Activated naive CD8-positive, alpha-beta T cell treated with anti-CD3 and anti-CD28 coated beads for 36 hours (primary cell): ENCODE measurements at regions not wholly inside any gene's neighbourhood (a gene's known extent, or its start where the extent isn't known, plus 50 kb on each side); places are given as distances from the start of the nearest gene placed in this dataset.

ENCODE experiments used
- DNase-seq: peaks from one replicate; pipeline ENCODE4 v3.0.0; 2021
- H3K27ac Mint-ChIP-seq: one replicate; pipeline ENCODE4 v1.8.0; 2022; ENCODE audit warnings: mild to moderate bottlenecking, moderate library complexity, mixed read lengths
- H3K27me3 Mint-ChIP-seq: one replicate; pipeline ENCODE4 v1.8.0; 2022; ENCODE audit warnings: mild to moderate bottlenecking, mixed read lengths
- H3K36me3 Mint-ChIP-seq: one replicate; pipeline ENCODE4 v1.8.0; 2021; ENCODE audit warnings: mild to moderate bottlenecking, mixed read lengths
- H3K4me1 Mint-ChIP-seq: one replicate; pipeline ENCODE4 v1.8.0; 2021; ENCODE audit warnings: mixed read lengths
- H3K4me3 Mint-ChIP-seq: one replicate; pipeline ENCODE4 v1.8.0; 2022; ENCODE audit warnings: mild to moderate bottlenecking, moderate library complexity, mixed read lengths
- H3K9me3 Mint-ChIP-seq: one replicate; pipeline ENCODE4 v1.8.0; 2022; ENCODE audit warnings: mixed read lengths

DNA sequence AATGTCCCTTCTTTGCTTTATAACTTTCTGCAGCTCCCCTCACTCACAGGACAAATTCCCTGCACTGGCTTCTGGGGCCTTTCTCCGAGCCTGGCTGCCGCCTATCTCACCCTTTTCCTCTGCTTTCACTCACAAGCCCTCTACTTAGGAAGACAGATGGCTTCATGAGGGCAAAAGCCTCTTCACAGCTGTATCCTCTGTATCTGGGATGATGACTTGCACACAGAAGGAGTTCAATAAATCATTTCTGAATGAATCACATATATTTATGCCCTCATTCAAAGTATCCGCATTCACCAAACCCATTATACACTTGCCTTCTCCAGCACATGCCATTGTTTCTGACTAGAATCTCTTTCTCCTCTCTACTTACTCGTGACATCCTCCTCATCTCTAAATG is 159.0 kb upstream of the RIPOR2 start:
- H3K4me1 Mint-ChIP-seq: peaks cover 1% of the 10 kb centered on the region
- H3K27ac Mint-ChIP-seq: no peak overlapping the region
- no peak overlapping the region for H3K4me3 Mint-ChIP-seq
- H3K36me3 Mint-ChIP-seq: peaks cover 37% of the 10 kb centered on the region
- no peaks in the 10 kb centered on the region for H3K27me3 Mint-ChIP-seq
- no peaks in the 10 kb centered on the region for H3K9me3 Mint-ChIP-seq
- DNase-seq: no peak

DNA sequence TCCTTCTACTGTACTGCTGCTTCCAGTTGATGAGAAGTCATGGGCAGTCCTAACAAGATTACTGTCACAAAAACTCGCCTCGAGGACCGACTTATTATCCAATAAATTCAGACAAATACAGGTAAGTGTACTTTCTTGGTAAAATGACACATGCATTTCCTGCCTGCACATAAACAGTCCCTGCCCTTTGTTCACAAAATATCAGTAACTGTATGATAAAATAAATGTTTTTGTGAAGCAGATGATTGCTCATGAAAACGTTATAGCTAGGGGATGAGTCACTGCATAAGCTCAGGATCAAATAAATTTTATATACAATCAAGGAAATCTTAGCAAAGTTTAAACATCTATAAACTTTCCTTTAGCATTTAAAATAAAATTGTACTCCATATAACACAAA is 164.5 kb upstream of the RIPOR2 start:
- no peak for DNase-seq
- H3K27me3 Mint-ChIP-seq: no peaks in the 10 kb centered on the region
- no peak overlapping the region for H3K4me3 Mint-ChIP-seq
- peaks cover 33% of the 10 kb centered on the region for H3K36me3 Mint-ChIP-seq
- H3K4me1 Mint-ChIP-seq: no peaks in the 10 kb centered on the region
- H3K9me3 Mint-ChIP-seq: no peaks in the 10 kb centered on the region
- H3K27ac Mint-ChIP-seq: no peak overlapping the region

DNA sequence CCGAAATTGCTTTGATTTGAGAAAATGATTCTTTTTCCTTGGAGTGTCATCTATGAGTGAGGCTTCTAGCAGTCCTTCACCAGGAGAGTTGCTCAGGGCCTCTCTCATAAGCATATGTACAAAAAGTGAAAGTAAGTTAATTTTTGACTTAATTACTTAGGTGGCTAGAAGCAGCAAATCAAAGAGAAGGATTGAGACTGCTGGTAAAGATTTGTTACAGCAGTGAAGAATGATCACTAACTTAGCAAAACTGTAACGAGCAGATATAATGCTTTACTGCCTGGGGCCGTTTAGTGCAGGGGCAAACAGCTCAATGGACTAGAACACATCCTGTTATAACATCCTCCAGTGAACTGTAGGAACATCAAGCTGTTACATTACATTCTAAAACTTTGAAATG is 167.8 kb upstream of the RIPOR2 start:
- no peak overlapping the region for H3K27ac Mint-ChIP-seq
- H3K9me3 Mint-ChIP-seq: no peaks in the 10 kb centered on the region
- H3K36me3 Mint-ChIP-seq: peaks cover 50% of the 10 kb centered on the region
- H3K27me3 Mint-ChIP-seq: no peaks in the 10 kb centered on the region
- no peaks in the 10 kb centered on the region for H3K4me1 Mint-ChIP-seq
- DNase-seq: no peak
- no peak overlapping the region for H3K4me3 Mint-ChIP-seq

DNA sequence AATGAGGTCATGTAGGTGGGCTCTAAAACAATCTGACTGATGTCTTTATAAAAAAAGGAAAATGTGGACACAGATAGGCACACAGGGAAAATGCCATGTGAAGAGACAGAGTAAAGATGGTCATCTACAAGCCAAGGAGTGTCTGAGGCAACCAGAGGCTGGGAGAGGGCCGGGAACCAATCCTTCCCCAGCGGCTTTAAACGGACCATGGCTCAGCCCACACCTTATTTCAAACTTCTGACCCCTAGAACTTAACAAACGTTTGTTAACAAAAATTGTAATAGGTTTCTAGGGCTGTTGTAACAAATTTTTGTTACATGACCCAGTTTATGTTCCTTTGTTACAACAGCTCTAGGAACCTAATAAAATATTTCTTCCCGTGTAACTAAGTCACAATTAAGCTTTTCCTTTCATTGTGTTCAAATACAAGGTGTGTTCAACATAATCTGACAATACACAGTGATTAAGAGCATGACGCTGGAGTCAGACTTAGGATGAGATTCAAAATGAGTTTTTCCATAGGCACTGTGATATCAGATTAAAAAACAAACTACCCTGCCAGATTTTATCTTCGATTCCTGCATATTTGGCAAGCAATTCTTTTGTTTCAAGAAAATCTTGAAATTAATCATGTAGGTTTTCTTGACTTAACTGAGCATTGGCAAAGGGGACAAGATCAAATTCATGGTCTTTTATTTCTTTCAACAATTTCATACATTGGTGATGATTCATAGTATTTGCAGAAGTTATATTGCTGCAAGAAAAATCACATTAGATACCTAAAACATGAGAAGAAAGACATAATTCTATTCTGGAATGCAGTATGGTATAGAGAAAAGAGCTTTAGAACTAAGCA is 169.5 kb upstream of the RIPOR2 start:
- no peak for DNase-seq
- no peaks in the 10 kb centered on the region for H3K27me3 Mint-ChIP-seq
- no peaks in the 10 kb centered on the region for H3K4me1 Mint-ChIP-seq
- no peaks in the 10 kb centered on the region for H3K9me3 Mint-ChIP-seq
- H3K27ac Mint-ChIP-seq: no peak overlapping the region
- H3K36me3 Mint-ChIP-seq: peaks cover 55% of the 10 kb centered on the region
- no peak overlapping the region for H3K4me3 Mint-ChIP-seq

DNA sequence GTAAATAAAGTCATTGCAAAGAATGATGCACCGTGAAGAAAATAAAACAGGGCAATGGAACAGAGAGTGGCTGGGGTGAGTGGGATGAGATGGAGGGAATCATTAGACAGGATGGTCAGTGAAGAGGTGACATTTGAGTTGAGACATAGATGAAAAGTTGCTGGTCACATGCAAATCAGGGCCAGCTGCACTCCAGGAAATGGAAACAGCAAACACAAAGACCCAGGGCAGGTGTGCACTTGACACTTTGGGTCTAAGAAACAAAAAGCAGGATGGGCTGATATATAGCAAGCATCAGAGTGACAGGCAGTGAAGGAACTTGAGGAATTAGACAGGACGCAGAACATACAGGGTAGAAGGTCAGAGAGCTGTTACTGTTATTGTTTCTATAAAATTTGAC is 171.5 kb upstream of the RIPOR2 start:
- H3K27ac Mint-ChIP-seq: no peak overlapping the region

DNA sequence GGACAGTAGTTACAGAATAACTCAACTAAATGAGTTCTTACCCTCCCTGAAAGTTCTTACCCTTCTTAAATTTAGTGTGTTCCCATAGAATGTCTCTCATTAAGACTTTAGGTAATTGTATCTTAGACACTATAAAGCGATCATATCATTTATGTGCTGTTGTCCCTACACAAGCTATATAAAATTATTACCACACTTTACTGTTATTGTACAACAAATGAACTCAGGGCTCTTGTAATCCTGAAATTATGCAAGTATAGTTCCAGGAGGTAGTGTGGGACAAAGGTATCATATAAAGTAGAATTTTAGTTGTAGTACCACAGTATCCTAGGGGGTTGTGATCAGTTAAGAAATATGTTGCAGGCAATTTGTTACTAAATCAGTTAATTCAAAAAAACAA is 167.4 kb upstream of the CARMIL1 start:
- no peak for DNase-seq
- Mint-ChIP-seq H3K4me3 (no peak overlapping the region), H3K9me3 (no peaks in the 10 kb centered on the region), H3K36me3 (peaks cover 54% of the 10 kb centered on the region), H3K4me1 (no peaks in the 10 kb centered on the region), H3K27me3 (no peaks in the 10 kb centered on the region), H3K27ac (no peak overlapping the region)

More for the DNA sequence above, 171.5 kb upstream of the RIPOR2 start:
- Mint-ChIP-seq H3K4me1 (no peaks in the 10 kb centered on the region), H3K27me3 (no peaks in the 10 kb centered on the region), H3K9me3 (no peaks in the 10 kb centered on the region), H3K36me3 (peaks cover 56% of the 10 kb centered on the region), H3K4me3 (no peak overlapping the region)
- DNase-seq: no peak

DNA sequence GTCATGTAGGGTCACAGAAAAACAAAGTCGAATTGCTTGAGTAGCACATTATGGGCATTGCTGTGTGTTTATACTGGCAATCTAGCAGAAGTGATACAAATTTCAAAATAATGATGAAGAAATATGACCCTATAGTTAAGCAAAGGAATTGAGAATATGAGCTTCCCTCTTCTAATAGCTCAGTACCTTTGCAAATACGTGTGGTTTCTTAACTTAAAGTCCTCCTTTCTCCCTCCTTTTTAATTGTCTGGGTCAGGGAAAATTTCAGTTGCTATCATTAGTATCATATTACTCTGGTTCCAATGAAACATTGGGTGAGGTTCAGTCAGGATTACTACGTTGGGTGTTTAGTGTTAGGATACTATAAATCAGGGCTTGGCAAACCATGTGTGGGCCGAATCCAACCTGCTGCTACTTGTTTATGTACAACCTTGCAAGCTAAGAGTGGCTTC is 166.8 kb upstream of the CARMIL1 start:
- no peak overlapping the region for H3K4me3 Mint-ChIP-seq
- H3K9me3 Mint-ChIP-seq: no peaks in the 10 kb centered on the region
- H3K36me3 Mint-ChIP-seq: peaks cover 48% of the 10 kb centered on the region
- H3K27me3 Mint-ChIP-seq: no peaks in the 10 kb centered on the region
- DNase-seq: no peak
- peaks cover 3% of the 10 kb centered on the region for H3K4me1 Mint-ChIP-seq
- H3K27ac Mint-ChIP-seq: no peak overlapping the region

DNA sequence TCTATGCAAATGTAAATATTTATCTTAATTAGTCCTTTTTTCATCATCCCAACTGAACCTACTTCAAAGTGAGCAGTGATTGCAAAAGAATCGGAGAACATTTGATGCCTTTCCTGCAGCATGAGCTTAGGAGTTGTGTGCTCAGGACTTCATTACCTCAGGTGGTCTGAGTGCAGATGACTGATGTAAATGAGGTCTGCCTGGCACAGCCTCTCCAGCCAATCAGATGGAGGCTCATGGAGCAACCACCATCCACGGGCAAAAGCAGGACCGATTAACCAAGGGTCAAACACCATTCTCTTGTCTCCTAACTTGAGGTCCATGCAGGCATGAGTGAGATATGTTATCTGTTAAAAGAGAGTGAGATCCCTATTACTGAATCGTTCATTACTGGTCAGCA is 165.7 kb upstream of the CARMIL1 start:
- no peak overlapping the region for H3K27ac Mint-ChIP-seq
- no peak for DNase-seq
- peaks cover 12% of the 10 kb centered on the region for H3K4me1 Mint-ChIP-seq
- H3K4me3 Mint-ChIP-seq: no peak overlapping the region
- H3K36me3 Mint-ChIP-seq: peaks cover 49% of the 10 kb centered on the region
- no peaks in the 10 kb centered on the region for H3K9me3 Mint-ChIP-seq
- H3K27me3 Mint-ChIP-seq: no peaks in the 10 kb centered on the region

DNA sequence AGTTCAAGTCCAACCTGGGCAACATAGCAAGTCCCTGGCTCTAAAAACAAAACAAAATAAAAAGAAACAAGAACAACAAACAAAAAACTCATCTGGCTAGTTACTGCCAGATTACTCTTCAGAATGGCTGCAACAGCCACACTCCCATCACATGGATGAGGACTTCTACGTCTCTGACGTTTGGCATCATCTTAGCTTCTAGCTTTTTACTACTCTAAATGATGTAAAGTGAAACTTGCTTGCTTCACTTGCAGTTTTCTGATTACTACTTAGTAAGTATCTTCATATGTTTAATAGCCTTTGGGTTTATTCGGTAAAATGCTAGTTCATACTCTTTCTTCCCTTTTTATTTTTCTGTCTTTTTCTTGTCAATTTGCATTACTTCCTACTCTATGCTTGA is 161.1 kb upstream of the CARMIL1 start:
- Mint-ChIP-seq H3K9me3 (peaks cover 4% of the 10 kb centered on the region), H3K36me3 (peaks cover 54% of the 10 kb centered on the region)

DNA sequence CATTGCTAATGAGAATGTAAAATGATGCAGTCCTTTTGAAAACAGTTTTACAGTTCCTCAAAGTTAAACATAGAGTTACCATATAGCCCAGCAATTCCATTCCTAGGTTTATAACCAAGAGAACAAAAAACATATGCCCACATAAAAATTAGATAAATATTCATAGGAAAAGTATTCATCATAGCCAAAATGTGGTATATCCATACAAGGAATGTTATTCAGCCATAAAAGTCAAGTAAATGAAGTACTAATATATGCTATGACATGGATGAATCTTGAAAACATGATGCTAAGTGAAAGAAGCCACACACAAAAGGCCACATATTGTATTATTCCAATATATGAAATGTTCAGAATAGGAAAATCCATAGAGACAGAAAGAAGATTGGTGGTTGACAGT is 158.0 kb upstream of the CARMIL1 start:
- Mint-ChIP-seq H3K4me1 (peaks cover 36% of the 10 kb centered on the region), H3K36me3 (peaks cover 67% of the 10 kb centered on the region), H3K4me3 (no peak overlapping the region), H3K9me3 (peaks cover 4% of the 10 kb centered on the region), H3K27ac (no peak overlapping the region), H3K27me3 (no peaks in the 10 kb centered on the region)
- DNase-seq: no peak

More for the DNA sequence above, 161.1 kb upstream of the CARMIL1 start:
- H3K4me1 Mint-ChIP-seq: peaks cover 24% of the 10 kb centered on the region
- no peak overlapping the region for H3K27ac Mint-ChIP-seq
- no peak for DNase-seq
- H3K27me3 Mint-ChIP-seq: no peaks in the 10 kb centered on the region
- H3K4me3 Mint-ChIP-seq: no peak overlapping the region

DNA sequence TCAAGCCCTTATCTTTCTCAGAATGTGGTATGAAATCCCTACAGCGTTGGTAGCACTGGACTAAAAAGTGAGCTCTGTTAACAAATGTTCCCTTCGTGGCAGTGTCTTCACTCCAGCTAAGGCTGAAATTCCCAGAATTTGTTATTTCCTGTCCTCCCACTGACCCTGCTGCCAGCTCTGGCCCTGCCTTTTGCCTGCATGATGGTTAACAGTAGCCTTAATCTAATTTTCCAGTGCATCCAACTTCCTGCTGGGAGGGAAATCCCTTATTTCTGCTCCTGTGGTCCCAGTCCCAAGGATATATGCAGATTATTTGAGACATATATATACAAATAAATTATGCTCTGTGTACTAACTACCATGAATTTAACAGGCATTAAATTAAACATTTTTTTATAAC is 157.2 kb upstream of the CARMIL1 start:
- peaks cover 4% of the 10 kb centered on the region for H3K9me3 Mint-ChIP-seq
- peaks cover 36% of the 10 kb centered on the region for H3K4me1 Mint-ChIP-seq
- DNase-seq: no peak
- no peak overlapping the region for H3K4me3 Mint-ChIP-seq
- no peak overlapping the region for H3K27ac Mint-ChIP-seq
- no peaks in the 10 kb centered on the region for H3K27me3 Mint-ChIP-seq
- peaks cover 68% of the 10 kb centered on the region for H3K36me3 Mint-ChIP-seq

DNA sequence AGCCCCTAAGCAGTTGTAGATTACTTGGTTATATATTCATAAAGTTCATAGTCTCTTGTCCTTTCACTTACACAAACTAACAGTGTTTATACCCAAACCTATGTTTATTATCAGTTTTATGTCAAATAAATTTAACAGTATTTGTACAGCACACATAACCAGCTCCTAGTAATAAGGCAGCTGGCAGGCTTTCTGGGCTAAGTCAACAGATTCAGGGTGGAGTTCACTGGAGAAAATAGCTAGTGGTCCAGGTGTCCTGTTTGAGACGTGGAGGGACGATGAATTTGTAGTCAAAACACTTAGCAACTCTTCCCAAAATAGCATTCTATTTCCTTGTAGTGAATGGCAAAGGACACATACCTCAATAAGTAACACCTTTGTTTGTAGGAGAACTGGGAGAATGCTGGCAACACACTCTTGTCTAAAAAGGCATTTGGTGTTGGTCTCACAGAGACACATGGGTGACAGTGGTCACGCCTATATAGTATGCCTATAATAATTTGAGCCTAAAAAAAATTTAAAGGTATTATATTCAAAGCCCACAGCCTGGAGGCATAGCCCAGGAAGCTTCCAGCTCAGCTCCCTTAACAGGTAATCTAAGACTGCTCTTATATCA is 156.4 kb upstream of the CARMIL1 start:
- Mint-ChIP-seq H3K27ac (no peak overlapping the region), H3K27me3 (no peaks in the 10 kb centered on the region), H3K4me1 (peaks cover 33% of the 10 kb centered on the region), H3K9me3 (peaks cover 6% of the 10 kb centered on the region), H3K36me3 (peaks cover 71% of the 10 kb centered on the region), H3K4me3 (no peak overlapping the region)
- no peak for DNase-seq

DNA sequence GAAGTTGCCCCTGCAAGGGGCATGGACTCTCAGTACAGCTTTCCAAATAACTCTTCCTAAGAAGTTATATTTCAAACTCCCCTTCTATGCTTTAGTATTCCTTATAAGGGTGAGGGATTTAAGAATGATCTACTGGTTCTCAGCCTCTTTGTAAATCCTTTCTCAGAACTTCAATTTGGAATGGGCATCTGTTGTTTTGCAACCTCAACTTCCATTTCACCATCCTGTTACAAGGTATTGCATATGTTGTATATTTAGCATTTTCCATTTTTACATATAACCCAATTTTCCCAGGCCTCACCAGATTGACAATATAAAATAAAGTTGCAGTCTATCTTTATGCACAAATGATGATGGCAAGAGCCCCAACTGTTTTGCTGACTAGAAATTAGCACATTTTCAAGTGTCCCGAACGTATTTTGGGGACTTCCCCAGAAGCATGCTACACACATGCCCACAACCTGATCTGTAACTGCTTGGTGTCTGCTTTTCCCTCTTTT is 154.9 kb upstream of the CARMIL1 start:
- Mint-ChIP-seq H3K4me3 (no peak overlapping the region), H3K27me3 (no peaks in the 10 kb centered on the region), H3K4me1 (peaks cover 29% of the 10 kb centered on the region), H3K27ac (no peak overlapping the region), H3K9me3 (peaks cover 8% of the 10 kb centered on the region), H3K36me3 (peaks cover 71% of the 10 kb centered on the region)
- DNase-seq: no peak

DNA sequence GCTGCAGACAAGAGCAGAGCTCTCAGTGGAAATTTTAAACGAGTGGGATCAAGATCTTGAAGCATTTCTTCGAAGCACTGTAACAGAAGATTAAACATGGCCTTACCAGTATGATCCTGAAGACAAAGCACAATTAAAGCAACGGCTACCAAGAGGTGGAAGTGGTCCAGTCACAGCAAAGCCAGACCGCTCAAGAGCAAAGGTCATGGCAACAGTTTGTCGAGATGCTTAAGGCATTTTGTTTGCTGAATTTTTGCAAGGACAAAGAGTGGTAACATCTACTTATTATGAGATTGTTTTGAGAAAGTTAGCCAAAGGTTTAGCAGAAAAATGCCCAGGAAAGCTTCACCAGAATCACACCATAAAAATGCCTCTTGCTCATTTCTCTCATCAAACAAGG is 153.4 kb upstream of the CARMIL1 start:
- H3K36me3 Mint-ChIP-seq: peaks cover 72% of the 10 kb centered on the region
- H3K4me1 Mint-ChIP-seq: peaks cover 27% of the 10 kb centered on the region
- peaks cover 9% of the 10 kb centered on the region for H3K9me3 Mint-ChIP-seq
- no peak overlapping the region for H3K27ac Mint-ChIP-seq
- DNase-seq: no peak
- H3K4me3 Mint-ChIP-seq: no peak overlapping the region
- H3K27me3 Mint-ChIP-seq: no peaks in the 10 kb centered on the region

DNA sequence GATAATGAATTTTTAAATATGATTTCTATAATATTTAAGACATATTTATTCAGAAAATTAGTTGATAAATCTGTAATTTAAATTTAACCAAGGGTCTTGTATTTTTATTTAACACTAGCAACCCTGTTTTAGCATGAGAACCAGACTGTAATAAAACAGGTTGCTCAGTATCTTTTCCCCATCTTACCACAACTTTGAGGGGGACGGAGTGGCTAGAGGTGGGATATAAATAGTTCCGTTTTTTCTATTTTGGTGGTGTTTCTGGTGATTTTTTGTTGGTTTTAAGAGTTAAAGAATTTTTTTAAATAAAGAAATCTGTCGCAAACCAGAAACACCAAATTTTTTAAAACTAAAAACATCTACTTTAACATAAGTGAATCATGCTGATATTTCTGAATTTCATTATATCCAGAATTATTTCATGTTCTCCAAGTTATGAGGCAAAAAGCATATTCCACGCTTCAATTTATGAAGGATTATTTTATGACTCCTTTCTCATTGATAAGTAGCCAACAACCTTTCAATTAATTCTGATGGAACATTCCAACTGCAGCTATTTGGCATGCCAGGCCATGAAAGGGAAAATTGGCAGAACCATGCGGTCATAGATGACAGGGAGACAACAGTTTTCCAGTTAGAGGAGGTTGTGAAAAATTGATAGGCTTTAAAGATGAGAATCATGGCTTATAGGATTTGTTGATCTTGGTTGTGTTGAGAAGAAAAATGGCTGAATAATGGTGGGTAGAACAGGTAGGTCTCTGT is 151.9 kb upstream of the CARMIL1 start:
- Mint-ChIP-seq H3K4me1 (peaks cover 32% of the 10 kb centered on the region), H3K4me3 (no peak overlapping the region), H3K27me3 (no peaks in the 10 kb centered on the region), H3K27ac (peak overlapping the region; percentile 21), H3K36me3 (peaks cover 73% of the 10 kb centered on the region), H3K9me3 (peaks cover 8% of the 10 kb centered on the region)
- no peak for DNase-seq
